K562 (cell line): ENCODE measurements at regions not wholly inside any gene's neighbourhood (a gene's known extent, or its start where the extent isn't known, plus 50 kb on each side); places are given as distances from the start of the nearest gene placed in this dataset.
A peak's percentile ranks its signal among the peaks of the same experiment; 100 is the strongest.
"Not testable (repeated sequence)": the region's sequence is repeated elsewhere in the genome, so short reads cannot be mapped to it uniquely, and the experiment has no call there.

Experiments used
- ATAC-seq: fragments of 200-7000 bp; cut with Tn5 transposase; 3 replicates; pipeline ENCODE4 v1.9.1; 2020; ENCODE audit warnings: moderate library complexity
- BruUV-seq: library from RNA; stranded (reverse); fragments of 400-500 nt; replicated peaks from 2 replicates; lab custom pipeline; 2021; lab: Mats Ljungman, UMichigan
- CTCF ChIA-PET: fragments of 300-600 bp; formaldehyde crosslinking; extraction: SDS; loops from one replicate; lab custom pipeline; 2021; ENCODE audit warnings: low intra/inter-chr PET ratio; lab: Yijun Ruan, JAX
- POLR2A ChIA-PET: fragments of 300-600, 350-650 bp; sonication (Branson Sonifier 250); formaldehyde crosslinking; extraction: SDS; loops from one replicate; lab custom pipeline; 2021; ENCODE audit warnings: antibody characterized with exemption, inconsistent platforms; lab: Yijun Ruan, JAX
- DNase-seq, 4 experiments: peaks; one replicate each; pipeline versions ENCODE4 v3.0.0 to v3.0.0-alpha.2; 2011 to 2018; ENCODE audit warnings: low spot score in 3 of 4, mixed read lengths in 3 of 4; ENCODE audit errors: extremely low read depth in 1 of 4
- FAIRE-seq: peaks from 2 replicates; lab custom pipeline; 2011; peaks lifted over from hg19 to GRCh38; lab: Jason Lieb, UNC
- H2AFZ ChIP-seq: 2 replicates; pipeline ENCODE4 v1.6.0; 2011; ENCODE audit warnings: low read depth, low read length, control low read depth, inconsistent platforms
- H3K27ac ChIP-seq: fragments of 200-600 bp; 3 replicates; pipeline ENCODE4 v1.8.0; 2011; ENCODE audit warnings: low read depth, mild to moderate bottlenecking, control low read depth, inconsistent platforms, low read length, moderate library complexity, mixed read lengths; ENCODE audit errors: extremely low read depth
- H3K27me3 ChIP-seq, 2 experiments: fragments of 300-600 bp in 1 of 2; 2 replicates in 1 of 2; 3 replicates in 1 of 2; pipeline versions ENCODE4 v1.6.0 to v1.8.0; 2011; ENCODE audit warnings: inconsistent platforms in 2 of 2, low read length in 2 of 2, mild to moderate bottlenecking in 1 of 2, mixed read lengths in 1 of 2, moderate library complexity in 1 of 2; ENCODE audit not compliant: control insufficient read depth in 2 of 2, insufficient read depth in 2 of 2
- H3K36me3 ChIP-seq: fragments of 300-600 bp; 3 replicates; pipeline ENCODE4 v1.8.0; 2011; ENCODE audit warnings: mild to moderate bottlenecking, low read length, inconsistent platforms; ENCODE audit not compliant: control insufficient read depth, insufficient read depth
- H3K4me1 ChIP-seq, 2 experiments: fragments of 200-600 bp in 1 of 2; replicated peaks in 1 of 2; 2 replicates in 1 of 2; 3 replicates in 1 of 2; pipeline versions ENCODE4 v1.5.1 to v1.8.0; 2011; ENCODE audit warnings: inconsistent platforms in 2 of 2, low read length in 2 of 2, mild to moderate bottlenecking in 1 of 2, mixed read lengths in 1 of 2, moderate library complexity in 1 of 2; ENCODE audit not compliant: control insufficient read depth in 2 of 2, insufficient read depth in 2 of 2
- H3K4me2 ChIP-seq: 2 replicates; pipeline ENCODE4 v1.6.1; 2011; ENCODE audit warnings: low read length, control low read depth, inconsistent platforms, mixed read lengths; ENCODE audit not compliant: insufficient read depth
- H3K4me3 ChIP-seq: fragments of 200-600 bp; sonication (generic), shearing (Covaris generic); 2 replicates; pipeline ENCODE4 v1.5.1; 2016; ENCODE audit warnings: control low read depth, inconsistent platforms
- H3K79me2 ChIP-seq: fragments of 200-600 bp; 3 replicates; pipeline ENCODE4 v1.8.0; 2011; ENCODE audit warnings: low read length, inconsistent platforms; ENCODE audit not compliant: control insufficient read depth, insufficient read depth
- H3K9ac ChIP-seq, 2 experiments: 2 replicates each; pipeline versions ENCODE4 v1.6.0 to v1.6.1; 2011; ENCODE audit warnings: low read depth in 2 of 2, low read length in 2 of 2, control low read depth in 1 of 2, inconsistent platforms in 1 of 2, mild to moderate bottlenecking in 1 of 2, mixed read lengths in 1 of 2; ENCODE audit not compliant: insufficient read depth in 1 of 2
- H3K9me1 ChIP-seq: one replicate; pipeline ENCODE4 v1.6.0; 2011; ENCODE audit warnings: inconsistent platforms, mild to moderate bottlenecking, low read length, moderate library complexity; ENCODE audit not compliant: control insufficient read depth, insufficient read depth
- H3K9me3 ChIP-seq: replicated peaks from 2 replicates; pipeline ENCODE4 v1.5.1; 2011; ENCODE audit warnings: low read depth, low read length, inconsistent platforms; ENCODE audit not compliant: control insufficient read depth, insufficient read depth
- H4K20me1 ChIP-seq: replicated peaks from 2 replicates; pipeline ENCODE4 v1.6.1; 2011; ENCODE audit warnings: low read length, inconsistent platforms, mixed read lengths; ENCODE audit not compliant: control insufficient read depth, insufficient read depth
- AFF1 ChIP-seq, 2 experiments: fragments of 450-650 bp; IDR thresholded peaks; 2 replicates each; pipeline ENCODE4 v1.6.1; 2018; ENCODE audit warnings: mild to moderate bottlenecking in 2 of 2, low read depth in 1 of 2; ENCODE audit not compliant: partially characterized antibody in 2 of 2
- HDAC8 ChIP-seq: fragments of 450-650 bp; IDR thresholded peaks from 2 replicates; pipeline ENCODE4 v1.6.1; 2016; ENCODE audit warnings: mild to moderate bottlenecking, missing genetic modification characterization, moderate library complexity, missing compliant biosample characterization
- HNRNPUL1 ChIP-seq: fragments of 200-400 bp; formaldehyde crosslinking; IDR thresholded peaks from 2 replicates; pipeline ENCODE4 v1.6.1; 2017; ENCODE audit warnings: low read length
- MAFG ChIP-seq: fragments of 450-650 bp; conservative IDR thresholded peaks from 2 replicates; pipeline ENCODE4 v1.6.1; 2016; ENCODE audit warnings: missing genetic modification characterization, missing compliant biosample characterization
- NBN ChIP-seq: fragments of 450-650 bp; IDR thresholded peaks from 2 replicates; pipeline ENCODE4 v1.6.1; 2016; ENCODE audit warnings: low read depth, mild to moderate bottlenecking
- SNRNP70 ChIP-seq: fragments of 200-400 bp; formaldehyde crosslinking; optimal IDR thresholded peaks from 2 replicates; pipeline ENCODE3; 2017; ENCODE audit warnings: low read depth, low read length
- XRCC3 ChIP-seq: fragments of 450-650 bp; IDR thresholded peaks from 2 replicates; pipeline ENCODE4 v1.6.1; 2017; ENCODE audit warnings: mild to moderate bottlenecking, moderate library complexity
- ZNF316 ChIP-seq: fragments of 450-650 bp; IDR thresholded peaks from 2 replicates; pipeline ENCODE4 v1.6.1; 2016
- WGBS: fragments of 100-300 bp; shearing (Covaris generic); methylation state at CpG from one replicate; pipeline ENCODE4 v1.1.6; 2016; ENCODE audit warnings: low coverage, mixed read lengths; ENCODE audit not compliant: insufficient coverage; ENCODE audit errors: missing lambda C conversion rate; 5-methylcytosine and 5-hydroxymethylcytosine counted together
- in situ Hi-C: fragments of 300-500 bp; cut with MboI; formaldehyde crosslinking; loops from 4 replicates; pipeline ENCODE4 v1.15.0; 2018; ENCODE audit warnings: inconsistent platforms, mixed read lengths
- intact Hi-C: fragments of 100-400 bp; cut with micrococcal nuclease; formaldehyde crosslinking; loops from 2 replicates; pipeline ENCODE4 v1.14.2; 2022
- TF ChIP-seq, protein P1 (sequence below): fragments of 450-650 bp; IDR thresholded peaks from 2 replicates; pipeline ENCODE4 v1.6.1; 2016; ENCODE audit warnings: low read depth, mild to moderate bottlenecking, moderate library complexity

GRCh38 chr11:38123673-38124072 lies 1525.6 kb upstream of the RAG2 start (continued):
- TF ChIP-seq AFF1 (IDR thresholded peaks at IDR 0.05; ENCODE audit: low read depth in 1 of 2, partially characterized antibody in 2 of 2) (no peak), HNRNPUL1 (no peak), NBN (no peak), SNRNP70 (no peak), XRCC3 (no peak), HDAC8 (tag) (no peak)
- TF ChIP-seq, protein P1, sequence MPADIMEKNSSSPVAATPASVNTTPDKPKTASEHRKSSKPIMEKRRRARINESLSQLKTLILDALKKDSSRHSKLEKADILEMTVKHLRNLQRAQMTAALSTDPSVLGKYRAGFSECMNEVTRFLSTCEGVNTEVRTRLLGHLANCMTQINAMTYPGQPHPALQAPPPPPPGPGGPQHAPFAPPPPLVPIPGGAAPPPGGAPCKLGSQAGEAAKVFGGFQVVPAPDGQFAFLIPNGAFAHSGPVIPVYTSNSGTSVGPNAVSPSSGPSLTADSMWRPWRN: no peak

- DNase-seq, H3K79me2 ChIP-seq, FAIRE-seq, H3K9me1 ChIP-seq, H4K20me1 ChIP-seq, ATAC-seq, H3K9me3 ChIP-seq, BruUV-seq, CTCF ChIA-PET, H3K36me3 ChIP-seq, H3K27me3 ChIP-seq, intact Hi-C loops: not testable (repeated sequence)
- 6% methylated on average over 5 of the region's 5 CpGs for WGBS
- TF ChIP-seq MAFG (0 out of 2 replicates have a peak, but pooled peaks have one; percentile 10), ZNF316 (peak; percentile 41; the same call in 1 of the 2 replicates)
- TF ChIP-seq, all 486 proteins: peak for 2; not testable (repeated sequence) for 484
- H3K4me3 ChIP-seq, H3K27ac ChIP-seq, POLR2A ChIA-PET, in situ Hi-C loops, H3K9ac ChIP-seq, H3K4me2 ChIP-seq, H3K4me1 ChIP-seq, H2AFZ ChIP-seq: not testable (repeated sequence)
These were observed 1518.6 kb upstream of the RAG2 start for GRCh38 chr11:38116616-38117015.

GRCh38 chr11:38115381-38115780 lies 1517.3 kb upstream of the RAG2 start:
- ATAC-seq, H3K79me2 ChIP-seq, H3K4me3 ChIP-seq, BruUV-seq, H3K9me3 ChIP-seq, H2AFZ ChIP-seq, intact Hi-C loops, in situ Hi-C loops, H3K4me2 ChIP-seq, H3K36me3 ChIP-seq, FAIRE-seq, H4K20me1 ChIP-seq, H3K27ac ChIP-seq, H3K9me1 ChIP-seq, H3K4me1 ChIP-seq, H3K27me3 ChIP-seq, H3K9ac ChIP-seq, CTCF ChIA-PET, DNase-seq, POLR2A ChIA-PET: not testable (repeated sequence)
- WGBS: 0% methylated on average over 2 of the region's 3 CpGs
